HepG2 (cell line): ENCODE measurements at regions not wholly inside any gene's neighbourhood (a gene's known extent, or its start where the extent isn't known, plus 50 kb on each side); places are given as distances from the start of the nearest gene placed in this dataset.

Source experiments
- CBX5 ChIP-seq: sonication (generic); formaldehyde crosslinking; IDR thresholded peaks from 2 replicates; pipeline ENCODE4 v1.4.0; 2020; ENCODE audit warnings: missing genetic modification reagents, borderline replicate concordance
- FOXA3 ChIP-seq: IDR thresholded peaks from 2 replicates; pipeline ENCODE4 v1.6.1; 2016; ENCODE audit warnings: missing genetic modification reagents, missing compliant biosample characterization
- KIAA2018 ChIP-seq: sonication (generic); formaldehyde crosslinking; IDR thresholded peaks from 2 replicates; pipeline ENCODE4 v1.5.0; 2020; ENCODE audit warnings: mild to moderate bottlenecking, missing genetic modification reagents, borderline replicate concordance
- SMC3 ChIP-seq: IDR thresholded peaks from 2 replicates; pipeline ENCODE4 v1.6.1; 2011; ENCODE audit warnings: low read length, improper control_type of control experiment
- SP140L ChIP-seq: sonication (generic); formaldehyde crosslinking; IDR thresholded peaks from 2 replicates; pipeline ENCODE4 v1.4.0; 2020; ENCODE audit warnings: missing genetic modification reagents, borderline replicate concordance
- XRCC5 ChIP-seq: fragments of 200-400 bp; formaldehyde crosslinking; optimal IDR thresholded peaks from 2 replicates; pipeline ENCODE3; 2017; ENCODE audit warnings: mild to moderate bottlenecking, low read length
- ZBTB10 ChIP-seq: sonication (generic); formaldehyde crosslinking; IDR thresholded peaks from 2 replicates; pipeline ENCODE4 v1.4.0; 2020; ENCODE audit warnings: missing genetic modification reagents, borderline replicate concordance
- ZBTB42 ChIP-seq: sonication (generic); formaldehyde crosslinking; IDR thresholded peaks from 2 replicates; pipeline ENCODE4 v1.5.0; 2020; ENCODE audit warnings: mild to moderate bottlenecking, missing genetic modification reagents
- ZMAT3 ChIP-seq: sonication (generic); formaldehyde crosslinking; conservative IDR thresholded peaks from 2 replicates; pipeline ENCODE4 v1.7.0; 2021; ENCODE audit warnings: missing genetic modification reagents
- ZNF264 ChIP-seq: sonication (generic); formaldehyde crosslinking; IDR thresholded peaks from 2 replicates; pipeline ENCODE4 v1.4.0; 2020; ENCODE audit warnings: missing genetic modification reagents
- ZNF564 ChIP-seq: sonication (generic); formaldehyde crosslinking; IDR thresholded peaks from 2 replicates; pipeline ENCODE4 v1.8.1; 2023; ENCODE audit warnings: mild to moderate bottlenecking, missing genetic modification reagents
- ZNF777 ChIP-seq: sonication (generic); formaldehyde crosslinking; IDR thresholded peaks from 2 replicates; pipeline ENCODE4 v1.4.0; 2020; ENCODE audit warnings: missing genetic modification reagents
- TF ChIP-seq, protein P1 (sequence below): sonication (generic); formaldehyde crosslinking; IDR thresholded peaks from 2 replicates; pipeline ENCODE4 v1.4.0; 2020; ENCODE audit warnings: missing genetic modification reagents, borderline replicate concordance

- TF ChIP-seq KIAA2018 (no peak), ZBTB42 (no peak), ZBTB10 (no peak), XRCC5 (no peak), ZNF264 (peak; percentile 77; the same call in 1 of the 2 replicates), ZMAT3 (no peak), FOXA3 (CRISPR knock-in tag) (peak; percentile 63), CBX5 (no peak), SMC3 (no peak), SP140L (no peak), ZNF564 (CRISPR knock-in tag) (no peak), ZNF777 (CRISPR knock-in tag) (no peak)
- TF ChIP-seq, protein P1, sequence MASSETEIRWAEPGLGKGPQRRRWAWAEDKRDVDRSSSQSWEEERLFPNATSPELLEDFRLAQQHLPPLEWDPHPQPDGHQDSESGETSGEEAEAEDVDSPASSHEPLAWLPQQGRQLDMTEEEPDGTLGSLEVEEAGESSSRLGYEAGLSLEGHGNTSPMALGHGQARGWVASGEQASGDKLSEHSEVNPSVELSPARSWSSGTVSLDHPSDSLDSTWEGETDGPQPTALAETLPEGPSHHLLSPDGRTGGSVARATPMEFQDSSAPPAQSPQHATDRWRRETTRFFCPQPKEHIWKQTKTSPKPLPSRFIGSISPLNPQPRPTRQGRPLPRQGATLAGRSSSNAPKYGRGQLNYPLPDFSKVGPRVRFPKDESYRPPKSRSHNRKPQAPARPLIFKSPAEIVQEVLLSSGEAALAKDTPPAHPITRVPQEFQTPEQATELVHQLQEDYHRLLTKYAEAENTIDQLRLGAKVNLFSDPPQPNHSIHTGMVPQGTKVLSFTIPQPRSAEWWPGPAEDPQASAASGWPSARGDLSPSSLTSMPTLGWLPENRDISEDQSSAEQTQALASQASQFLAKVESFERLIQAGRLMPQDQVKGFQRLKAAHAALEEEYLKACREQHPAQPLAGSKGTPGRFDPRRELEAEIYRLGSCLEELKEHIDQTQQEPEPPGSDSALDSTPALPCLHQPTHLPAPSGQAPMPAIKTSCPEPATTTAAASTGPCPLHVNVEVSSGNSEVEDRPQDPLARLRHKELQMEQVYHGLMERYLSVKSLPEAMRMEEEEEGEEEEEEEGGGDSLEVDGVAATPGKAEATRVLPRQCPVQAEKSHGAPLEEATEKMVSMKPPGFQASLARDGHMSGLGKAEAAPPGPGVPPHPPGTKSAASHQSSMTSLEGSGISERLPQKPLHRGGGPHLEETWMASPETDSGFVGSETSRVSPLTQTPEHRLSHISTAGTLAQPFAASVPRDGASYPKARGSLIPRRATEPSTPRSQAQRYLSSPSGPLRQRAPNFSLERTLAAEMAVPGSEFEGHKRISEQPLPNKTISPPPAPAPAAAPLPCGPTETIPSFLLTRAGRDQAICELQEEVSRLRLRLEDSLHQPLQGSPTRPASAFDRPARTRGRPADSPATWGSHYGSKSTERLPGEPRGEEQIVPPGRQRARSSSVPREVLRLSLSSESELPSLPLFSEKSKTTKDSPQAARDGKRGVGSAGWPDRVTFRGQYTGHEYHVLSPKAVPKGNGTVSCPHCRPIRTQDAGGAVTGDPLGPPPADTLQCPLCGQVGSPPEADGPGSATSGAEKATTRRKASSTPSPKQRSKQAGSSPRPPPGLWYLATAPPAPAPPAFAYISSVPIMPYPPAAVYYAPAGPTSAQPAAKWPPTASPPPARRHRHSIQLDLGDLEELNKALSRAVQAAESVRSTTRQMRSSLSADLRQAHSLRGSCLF (CRISPR knock-in tag) = no peak
Observed at GRCh38 chr10:25078658-25079431, 62.4 kb downstream of the THNSL1 start (continued).
